ENCODE measurements at regions not wholly inside any gene's neighbourhood (a gene's known extent, or its start where the extent isn't known, plus 50 kb on each side); places are given as distances from the start of the nearest gene placed in this dataset.

DNA sequence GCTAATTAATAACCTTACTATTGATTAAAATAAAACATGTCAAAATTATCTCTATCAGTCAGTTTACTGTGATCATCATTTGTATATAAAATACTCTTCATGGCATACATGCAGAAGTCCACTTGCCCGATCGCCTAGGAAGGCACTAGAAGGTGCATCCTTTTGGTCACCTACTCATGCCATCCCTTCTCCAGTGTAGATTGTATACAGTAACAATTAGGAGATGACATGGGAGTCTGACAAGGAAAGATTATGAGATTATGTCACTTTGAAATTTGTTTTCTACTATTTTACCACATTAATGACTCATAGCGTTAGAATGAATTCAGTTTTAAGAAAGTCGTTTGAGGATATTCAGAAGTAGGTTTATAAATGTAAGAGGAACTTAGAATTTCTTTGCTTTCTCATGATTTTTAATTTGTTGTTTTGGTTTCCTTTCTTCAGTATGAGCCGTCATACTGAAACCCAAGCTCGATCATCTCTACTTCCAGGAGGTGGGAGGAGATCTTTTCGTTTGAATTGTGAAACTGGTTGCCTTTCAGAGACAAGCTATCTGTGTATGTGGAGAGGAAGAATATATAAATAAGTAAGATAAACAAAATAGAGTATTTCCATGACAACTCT, 51.1 kb upstream of the UNC5C start:
- no peaks in the 10 kb centered on the region for H3K36me3 ChIP-seq (ENCODE audit: control insufficient read depth, insufficient read depth, low read length)
- H3K4me1 ChIP-seq (ENCODE audit: control insufficient read depth, insufficient read depth, low read length) = no peaks in the 10 kb centered on the region
- 80% methylated on average over 5 of the region's 7 CpGs for WGBS (ENCODE audit: insufficient coverage, low lambda C conversion rate)
- no peaks in the 10 kb centered on the region for H3K9me3 ChIP-seq (ENCODE audit: control insufficient read depth, low read depth, low read length)
- H3K4me3 ChIP-seq (ENCODE audit: low read length) = no peak overlapping the region
- H3K27me3 ChIP-seq (ENCODE audit: control insufficient read depth, insufficient read depth, low read length) = no peaks in the 10 kb centered on the region
- no peak overlapping the region for H3K27ac ChIP-seq (ENCODE audit: low read length)
- peak; percentile 1 to 12 for DNase-seq

Measured in large intestine (tissue), 3 donors.